LNCAP (cell line): ENCODE measurements at regions not wholly inside any gene's neighbourhood (a gene's known extent, or its start where the extent isn't known, plus 50 kb on each side); places are given as distances from the start of the nearest gene placed in this dataset.

Experiments
- CTCF ChIP-seq: fragments of 450-650 bp; IDR thresholded peaks from 2 replicates; pipeline ENCODE4 v1.5.1; 2017; ENCODE audit warnings: mild to moderate bottlenecking

- TF ChIP-seq CTCF, result no peak
Measured at GRCh38 chr13:69649063-69649392, 458.6 kb upstream of the ATXN8OS start.

- no peak for TF ChIP-seq CTCF
Measured at GRCh38 chr13:69648340-69649062, 459.1 kb upstream of the ATXN8OS start.

- no peak for TF ChIP-seq CTCF
Measured at GRCh38 chr13:69644447-69644846, 463.2 kb upstream of the ATXN8OS start.

GRCh38 chr13:69641773-69642172, 465.9 kb upstream of the ATXN8OS start:
- no peak for TF ChIP-seq CTCF

- TF ChIP-seq CTCF, result no peak
Measured at GRCh38 chr13:69633044-69633443, 474.6 kb upstream of the ATXN8OS start.

- no peak for TF ChIP-seq CTCF
Measured at GRCh38 chr13:69623973-69624372, 483.7 kb upstream of the ATXN8OS start.

- no peak for TF ChIP-seq CTCF
Measured at GRCh38 chr13:69619651-69620050, 488.0 kb upstream of the ATXN8OS start.

GRCh38 chr13:69618838-69619237, 488.8 kb upstream of the ATXN8OS start:
- no peak for TF ChIP-seq CTCF
